Neural cell (in vitro differentiated cells): ENCODE measurements at regions not wholly inside any gene's neighbourhood (a gene's known extent, or its start where the extent isn't known, plus 50 kb on each side); places are given as distances from the start of the nearest gene placed in this dataset.
A peak's percentile ranks its signal among the peaks of the same experiment; 100 is the strongest.

Source experiments
- H2AFZ ChIP-seq: fragments of 200-600, 300-800 bp; sonication (generic), shearing (Covaris generic); 2 replicates; pipeline ENCODE4 v1.6.0; 2014; ENCODE audit warnings: low read depth, mild to moderate bottlenecking, antibody characterized with exemption, low read length, moderate library complexity
- H3F3A ChIP-seq: fragments of 200-600 bp; shearing (Covaris generic); 2 replicates; pipeline ENCODE4 v1.6.1; 2016; ENCODE audit warnings: mild to moderate bottlenecking, moderate library complexity, mixed read lengths, antibody characterized with exemption, low read length; ENCODE audit not compliant: insufficient read depth, poor library complexity, severe bottlenecking
- H3K27ac ChIP-seq: fragments of 200-600, 300-800 bp; sonication (generic), shearing (Covaris generic); 2 replicates; pipeline ENCODE4 v1.5.1; 2014; ENCODE audit warnings: mild to moderate bottlenecking, low read length, moderate library complexity
- H3K27me3 ChIP-seq: fragments of 300-800, 200-600 bp; sonication (generic), shearing (Covaris generic); 2 replicates; pipeline ENCODE4 v1.6.0; 2014; ENCODE audit warnings: mild to moderate bottlenecking, low read depth, low read length, moderate library complexity; ENCODE audit not compliant: insufficient read depth
- H3K36me3 ChIP-seq: fragments of 300-800, 200-600 bp; sonication (generic), shearing (Covaris generic); 2 replicates; pipeline ENCODE4 v1.5.1; 2014; ENCODE audit warnings: mild to moderate bottlenecking, antibody characterized with exemption, low read length, moderate library complexity; ENCODE audit not compliant: insufficient read depth
- H3K4me2 ChIP-seq: fragments of 300-800, 200-600 bp; sonication (generic), shearing (Covaris generic); 2 replicates; pipeline ENCODE4 v1.6.0; 2014; ENCODE audit warnings: mild to moderate bottlenecking, low read length
- H3K4me3 ChIP-seq: fragments of 300-800, 200-600 bp; sonication (generic), shearing (Covaris generic); 2 replicates; pipeline ENCODE4 v1.5.1; 2014; ENCODE audit warnings: mild to moderate bottlenecking, low read length, moderate library complexity
- H3K79me2 ChIP-seq: fragments of 200-600 bp; shearing (Covaris generic); replicated peaks from 2 replicates; pipeline ENCODE4 v1.6.0; 2014; ENCODE audit warnings: mild to moderate bottlenecking, low read length, moderate library complexity; ENCODE audit not compliant: insufficient read depth
- H3K9ac ChIP-seq: fragments of 300-800, 200-600 bp; sonication (generic), shearing (Covaris generic); 2 replicates; pipeline ENCODE4 v1.6.1; 2016; ENCODE audit warnings: mild to moderate bottlenecking, low read length, mixed read lengths
- H3K9me2 ChIP-seq: fragments of 200-600 bp; shearing (Covaris generic); 2 replicates; pipeline ENCODE4 v1.6.1; 2016; ENCODE audit warnings: mild to moderate bottlenecking, low read length, mixed read lengths; ENCODE audit not compliant: insufficient read depth
- H3K9me3 ChIP-seq: fragments of 200-600, 300-800 bp; sonication (generic), shearing (Covaris generic); 2 replicates; pipeline ENCODE4 v1.6.1; 2016; ENCODE audit warnings: mild to moderate bottlenecking, mixed run types, low read length, moderate library complexity, mixed read lengths
- H4K20me1 ChIP-seq: fragments of 200-600 bp; shearing (Covaris generic); 2 replicates; pipeline ENCODE4 v1.6.1; 2016; ENCODE audit warnings: mild to moderate bottlenecking, mixed run types; ENCODE audit not compliant: insufficient read depth
- EP300 ChIP-seq: fragments of 450-650 bp; conservative IDR thresholded peaks from 2 replicates; pipeline ENCODE4 v1.6.1; 2014; ENCODE audit warnings: antibody characterized with exemption, mild to moderate bottlenecking, moderate library complexity; ENCODE audit not compliant: poor library complexity, severe bottlenecking
- EZH2 ChIP-seq: fragments of 200-600, 300-800 bp; shearing (Covaris generic), sonication (generic); IDR thresholded peaks from 2 replicates; pipeline ENCODE4 v1.6.1; 2014; ENCODE audit warnings: antibody characterized with exemption, low read length, borderline replicate concordance, mild to moderate bottlenecking; ENCODE audit not compliant: insufficient read depth, poor library complexity, severe bottlenecking
- MXI1 ChIP-seq: fragments of 450-650 bp; conservative IDR thresholded peaks from 2 replicates; pipeline ENCODE4 v1.6.1; 2014; ENCODE audit warnings: antibody characterized with exemption, mild to moderate bottlenecking; ENCODE audit not compliant: poor library complexity, severe bottlenecking
- POLR2AphosphoS5 ChIP-seq: IDR thresholded peaks from 2 replicates; pipeline ENCODE4 v1.6.1; 2012
- RAD21 ChIP-seq: fragments of 450-650 bp; conservative IDR thresholded peaks from 2 replicates; pipeline ENCODE4 v1.6.1; 2014; ENCODE audit warnings: antibody characterized with exemption, mild to moderate bottlenecking, moderate library complexity
- REST ChIP-seq: IDR thresholded peaks from 2 replicates; pipeline ENCODE4 v1.6.1; 2012; ENCODE audit warnings: borderline replicate concordance
- SMC3 ChIP-seq: fragments of 450-650 bp; conservative IDR thresholded peaks from 2 replicates; pipeline ENCODE4 v1.6.1; 2014; ENCODE audit warnings: antibody characterized with exemption, mild to moderate bottlenecking, moderate library complexity; ENCODE audit not compliant: poor library complexity
- TAF1 ChIP-seq: IDR thresholded peaks from 2 replicates; pipeline ENCODE4 v1.6.1; 2012; ENCODE audit warnings: low read depth
- TF ChIP-seq, protein P1 (sequence below): fragments of 450-650 bp; IDR thresholded peaks from 2 replicates; pipeline ENCODE4 v1.5.1; 2014; ENCODE audit warnings: antibody characterized with exemption, mild to moderate bottlenecking, moderate library complexity; ENCODE audit not compliant: poor library complexity, severe bottlenecking

GRCh38 chr3:127066635-127067034 is 83.7 kb downstream of the PLXNA1 start:
- Histone ChIP-seq H3F3A (no peaks in the 10 kb centered on the region), H3K79me2 (no peaks in the 10 kb centered on the region), H3K9ac (peak overlapping the region; percentile 64), H3K9me3 (no peaks in the 10 kb centered on the region), H3K4me2 (no peak overlapping the region), H3K27me3 (no peaks in the 10 kb centered on the region), H3K9me2 (no peaks in the 10 kb centered on the region), H3K4me3 (peak overlapping the region; percentile 51), H2AFZ (no peak overlapping the region), H4K20me1 (no peaks in the 10 kb centered on the region), H3K27ac (peak overlapping the region; percentile 90), H3K36me3 (no peaks in the 10 kb centered on the region)
- TF ChIP-seq REST, result no peak
- TF ChIP-seq SMC3, result no peak
- no peak for TF ChIP-seq TAF1
- no peak for TF ChIP-seq RAD21
- TF ChIP-seq MXI1, result no peak
- TF ChIP-seq, protein P1, sequence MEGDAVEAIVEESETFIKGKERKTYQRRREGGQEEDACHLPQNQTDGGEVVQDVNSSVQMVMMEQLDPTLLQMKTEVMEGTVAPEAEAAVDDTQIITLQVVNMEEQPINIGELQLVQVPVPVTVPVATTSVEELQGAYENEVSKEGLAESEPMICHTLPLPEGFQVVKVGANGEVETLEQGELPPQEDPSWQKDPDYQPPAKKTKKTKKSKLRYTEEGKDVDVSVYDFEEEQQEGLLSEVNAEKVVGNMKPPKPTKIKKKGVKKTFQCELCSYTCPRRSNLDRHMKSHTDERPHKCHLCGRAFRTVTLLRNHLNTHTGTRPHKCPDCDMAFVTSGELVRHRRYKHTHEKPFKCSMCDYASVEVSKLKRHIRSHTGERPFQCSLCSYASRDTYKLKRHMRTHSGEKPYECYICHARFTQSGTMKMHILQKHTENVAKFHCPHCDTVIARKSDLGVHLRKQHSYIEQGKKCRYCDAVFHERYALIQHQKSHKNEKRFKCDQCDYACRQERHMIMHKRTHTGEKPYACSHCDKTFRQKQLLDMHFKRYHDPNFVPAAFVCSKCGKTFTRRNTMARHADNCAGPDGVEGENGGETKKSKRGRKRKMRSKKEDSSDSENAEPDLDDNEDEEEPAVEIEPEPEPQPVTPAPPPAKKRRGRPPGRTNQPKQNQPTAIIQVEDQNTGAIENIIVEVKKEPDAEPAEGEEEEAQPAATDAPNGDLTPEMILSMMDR, result no peak
- no peak for TF ChIP-seq POLR2AphosphoS5
- TF ChIP-seq EP300, result no peak

- Histone ChIP-seq H3K9ac (peak overlapping the region; percentile 64), H4K20me1 (no peaks in the 10 kb centered on the region), H3K4me2 (peak overlapping the region; percentile 26), H3K4me3 (peak overlapping the region; percentile 51), H3K36me3 (no peaks in the 10 kb centered on the region), H3K27me3 (no peaks in the 10 kb centered on the region), H3K27ac (peak overlapping the region; percentile 90), H3K79me2 (no peaks in the 10 kb centered on the region), H3K9me2 (no peaks in the 10 kb centered on the region), H3K9me3 (no peaks in the 10 kb centered on the region), H2AFZ (peak overlapping the region; percentile 47), H3F3A (no peaks in the 10 kb centered on the region)
- TF ChIP-seq REST (peak; percentile 88), RAD21 (peak; percentile 57), MXI1 (peak; percentile 54), TAF1 (no peak), EP300 (peak; percentile 71), SMC3 (peak; percentile 44), EZH2 (no peak), POLR2AphosphoS5 (peak; percentile 47)
- TF ChIP-seq, protein P1, result peak; percentile 23
These were observed 84.4 kb downstream of the PLXNA1 start for GRCh38 chr3:127067116-127067910.
